ENCODE measurements at regions not wholly inside any gene's neighbourhood (a gene's known extent, or its start where the extent isn't known, plus 50 kb on each side); places are given as distances from the start of the nearest gene placed in this dataset.

DNA sequence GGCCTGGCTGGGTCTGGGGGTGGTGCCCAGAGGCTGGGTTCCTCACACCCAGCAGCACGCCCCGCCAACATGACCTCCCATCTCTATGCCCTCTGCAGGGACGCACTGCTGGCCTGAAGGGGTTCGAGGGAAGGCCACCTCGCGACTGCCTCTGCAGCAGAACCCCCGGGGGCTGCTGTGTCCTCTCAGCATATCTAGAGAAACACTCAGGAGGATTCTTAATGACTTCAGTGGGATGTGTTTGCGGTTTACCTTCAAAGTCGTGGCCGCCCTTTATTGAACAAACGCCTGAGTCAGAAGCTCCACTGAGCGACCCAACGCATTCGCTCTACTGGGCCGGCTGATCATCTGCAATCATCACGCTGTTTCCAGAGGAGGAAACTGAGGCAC is 54.8 kb upstream of the GATA5 start:
- TF ChIP-seq, protein P1, sequence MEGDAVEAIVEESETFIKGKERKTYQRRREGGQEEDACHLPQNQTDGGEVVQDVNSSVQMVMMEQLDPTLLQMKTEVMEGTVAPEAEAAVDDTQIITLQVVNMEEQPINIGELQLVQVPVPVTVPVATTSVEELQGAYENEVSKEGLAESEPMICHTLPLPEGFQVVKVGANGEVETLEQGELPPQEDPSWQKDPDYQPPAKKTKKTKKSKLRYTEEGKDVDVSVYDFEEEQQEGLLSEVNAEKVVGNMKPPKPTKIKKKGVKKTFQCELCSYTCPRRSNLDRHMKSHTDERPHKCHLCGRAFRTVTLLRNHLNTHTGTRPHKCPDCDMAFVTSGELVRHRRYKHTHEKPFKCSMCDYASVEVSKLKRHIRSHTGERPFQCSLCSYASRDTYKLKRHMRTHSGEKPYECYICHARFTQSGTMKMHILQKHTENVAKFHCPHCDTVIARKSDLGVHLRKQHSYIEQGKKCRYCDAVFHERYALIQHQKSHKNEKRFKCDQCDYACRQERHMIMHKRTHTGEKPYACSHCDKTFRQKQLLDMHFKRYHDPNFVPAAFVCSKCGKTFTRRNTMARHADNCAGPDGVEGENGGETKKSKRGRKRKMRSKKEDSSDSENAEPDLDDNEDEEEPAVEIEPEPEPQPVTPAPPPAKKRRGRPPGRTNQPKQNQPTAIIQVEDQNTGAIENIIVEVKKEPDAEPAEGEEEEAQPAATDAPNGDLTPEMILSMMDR (IDR thresholded peaks at IDR 0.05 in 8 of 11, conservative IDR thresholded peaks at IDR 0.05 in 3 of 11) = no peak
- TF ChIP-seq POLR2A (IDR thresholded peaks at IDR 0.05) = no peak

All from spleen (tissue), 7 donors.